AG09319 (cell line): ENCODE measurements at regions not wholly inside any gene's neighbourhood (a gene's known extent, or its start where the extent isn't known, plus 50 kb on each side); places are given as distances from the start of the nearest gene placed in this dataset.

Source experiments
- DNase-seq: peaks from one replicate; pipeline ENCODE4 v3.0.0-alpha.2; 2010; ENCODE audit warnings: low read depth; ENCODE audit errors: extremely low read depth
- TF ChIP-seq, protein P1 (sequence below): IDR thresholded peaks from 2 replicates; pipeline ENCODE4 v1.5.1; 2011; ENCODE audit warnings: low read depth, mild to moderate bottlenecking, inconsistent platforms, low read length, moderate library complexity

DNA sequence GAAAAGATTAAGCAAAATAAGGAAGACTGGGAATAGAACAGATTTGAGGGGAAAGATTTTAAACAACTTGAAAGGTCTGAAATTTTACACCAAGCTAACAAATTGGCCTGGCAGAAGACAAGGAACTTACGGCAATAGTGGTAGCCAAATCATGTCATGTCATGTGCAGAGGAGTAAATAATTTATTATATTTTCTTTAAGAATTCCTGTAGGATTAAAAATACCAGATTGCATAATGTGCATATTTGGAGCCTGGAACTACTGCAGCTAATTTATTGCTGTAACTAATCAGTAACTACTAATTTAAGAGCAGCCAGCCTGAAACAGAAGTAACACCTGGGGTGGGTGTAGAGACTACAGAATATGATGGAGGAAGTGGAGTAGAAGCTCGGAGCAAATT is 334.3 kb downstream of the TGFB2 start:
- DNase-seq = no peak
- TF ChIP-seq, protein P1, sequence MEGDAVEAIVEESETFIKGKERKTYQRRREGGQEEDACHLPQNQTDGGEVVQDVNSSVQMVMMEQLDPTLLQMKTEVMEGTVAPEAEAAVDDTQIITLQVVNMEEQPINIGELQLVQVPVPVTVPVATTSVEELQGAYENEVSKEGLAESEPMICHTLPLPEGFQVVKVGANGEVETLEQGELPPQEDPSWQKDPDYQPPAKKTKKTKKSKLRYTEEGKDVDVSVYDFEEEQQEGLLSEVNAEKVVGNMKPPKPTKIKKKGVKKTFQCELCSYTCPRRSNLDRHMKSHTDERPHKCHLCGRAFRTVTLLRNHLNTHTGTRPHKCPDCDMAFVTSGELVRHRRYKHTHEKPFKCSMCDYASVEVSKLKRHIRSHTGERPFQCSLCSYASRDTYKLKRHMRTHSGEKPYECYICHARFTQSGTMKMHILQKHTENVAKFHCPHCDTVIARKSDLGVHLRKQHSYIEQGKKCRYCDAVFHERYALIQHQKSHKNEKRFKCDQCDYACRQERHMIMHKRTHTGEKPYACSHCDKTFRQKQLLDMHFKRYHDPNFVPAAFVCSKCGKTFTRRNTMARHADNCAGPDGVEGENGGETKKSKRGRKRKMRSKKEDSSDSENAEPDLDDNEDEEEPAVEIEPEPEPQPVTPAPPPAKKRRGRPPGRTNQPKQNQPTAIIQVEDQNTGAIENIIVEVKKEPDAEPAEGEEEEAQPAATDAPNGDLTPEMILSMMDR = no peak

DNA sequence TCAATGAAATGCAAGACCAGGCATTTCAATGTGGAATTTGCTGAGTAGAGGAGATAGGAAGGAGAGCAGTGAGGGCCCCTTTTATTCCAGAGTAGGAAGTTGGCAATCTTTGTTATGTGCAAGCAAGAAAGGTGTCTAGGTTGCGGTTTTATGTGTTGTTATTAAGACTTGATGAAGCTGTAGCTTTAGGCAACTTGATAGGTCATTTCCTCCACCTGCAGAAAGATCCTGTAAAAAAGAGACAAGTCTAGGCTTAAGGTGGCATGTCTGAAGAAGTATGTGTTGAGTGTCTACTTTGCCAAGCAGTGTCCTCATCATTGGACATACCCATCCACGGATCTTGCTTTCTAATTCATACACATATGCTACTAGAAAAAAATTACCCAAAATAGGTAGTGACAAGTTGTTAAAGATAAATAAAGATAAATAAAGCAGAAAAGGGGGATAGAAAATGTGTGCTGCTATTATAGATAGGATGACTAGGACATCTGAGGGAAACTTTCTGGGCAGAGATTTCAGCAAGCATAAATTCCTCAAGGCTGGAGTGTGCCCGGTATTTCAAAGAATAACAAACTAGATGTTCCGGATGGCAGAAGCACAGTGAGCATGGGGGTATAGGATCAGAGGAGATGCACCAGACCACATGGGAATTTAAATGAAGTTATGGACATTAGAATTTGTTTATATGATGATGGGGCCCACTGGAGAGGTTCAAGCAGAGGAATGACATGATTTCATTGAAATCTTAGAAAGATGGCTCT is 335.0 kb downstream of the TGFB2 start:
- TF ChIP-seq, protein P1 = no peak
- no peak for DNase-seq

DNA sequence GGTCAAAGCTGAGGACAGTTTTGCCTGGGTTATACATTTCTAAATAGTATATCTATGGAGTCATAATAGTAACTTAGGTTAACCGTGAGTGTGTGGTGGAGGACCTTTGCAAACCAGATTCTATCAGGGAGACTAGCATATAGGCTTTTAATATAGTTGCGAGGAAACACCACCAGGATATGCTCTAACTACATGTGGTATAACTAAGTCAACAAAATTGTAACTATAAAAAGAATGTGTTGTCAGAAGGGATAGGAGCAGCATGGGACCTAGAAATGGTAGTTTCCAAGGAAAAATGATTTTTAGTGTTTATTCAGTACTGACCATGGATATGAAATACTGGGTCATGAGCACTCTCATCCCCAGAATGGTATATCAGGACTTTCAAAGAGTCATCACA is 338.1 kb downstream of the TGFB2 start:
- TF ChIP-seq, protein P1 = no peak; the same call in none of the 2 replicates
- no peak for DNase-seq

DNA sequence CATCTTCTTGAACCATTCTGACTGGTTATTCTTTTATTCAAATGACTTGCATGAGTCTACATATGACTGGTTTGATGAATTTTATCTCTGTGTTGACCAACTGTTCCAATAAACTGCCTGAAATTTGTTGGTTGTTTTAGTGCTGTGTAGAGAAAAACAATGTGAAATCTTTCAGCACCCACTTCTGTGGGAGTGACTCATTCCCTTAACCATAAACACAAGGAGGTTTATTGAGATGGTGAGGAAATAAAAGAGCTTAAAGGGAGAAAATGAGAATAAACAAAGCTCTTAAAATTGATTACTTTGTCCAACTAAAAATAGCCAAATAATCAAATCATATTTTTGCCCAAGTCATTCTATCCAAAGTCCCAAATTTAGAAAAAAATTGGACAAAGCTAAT is 341.1 kb downstream of the TGFB2 start:
- DNase-seq = peak; percentile 48
- TF ChIP-seq, protein P1 = no peak

DNA sequence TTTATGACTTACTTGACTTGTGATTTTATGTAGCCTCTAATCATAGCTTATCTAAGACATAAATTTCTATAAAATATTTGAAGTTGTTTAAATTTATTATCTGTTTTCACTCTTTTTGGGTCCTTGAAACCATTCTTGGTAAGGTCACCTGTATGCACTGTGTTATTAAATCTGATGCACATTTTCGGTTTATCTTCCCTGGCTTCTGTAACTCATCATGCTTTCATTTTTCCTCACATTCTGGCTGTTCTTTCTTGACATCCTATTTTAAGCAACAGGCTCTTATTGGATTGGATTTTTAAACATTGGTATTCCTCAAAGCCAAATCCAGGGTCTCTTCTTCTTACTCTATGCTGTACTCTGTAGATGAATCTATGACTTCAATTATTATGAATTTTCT is 341.6 kb downstream of the TGFB2 start:
- TF ChIP-seq, protein P1 = no peak
- DNase-seq = no peak

DNA sequence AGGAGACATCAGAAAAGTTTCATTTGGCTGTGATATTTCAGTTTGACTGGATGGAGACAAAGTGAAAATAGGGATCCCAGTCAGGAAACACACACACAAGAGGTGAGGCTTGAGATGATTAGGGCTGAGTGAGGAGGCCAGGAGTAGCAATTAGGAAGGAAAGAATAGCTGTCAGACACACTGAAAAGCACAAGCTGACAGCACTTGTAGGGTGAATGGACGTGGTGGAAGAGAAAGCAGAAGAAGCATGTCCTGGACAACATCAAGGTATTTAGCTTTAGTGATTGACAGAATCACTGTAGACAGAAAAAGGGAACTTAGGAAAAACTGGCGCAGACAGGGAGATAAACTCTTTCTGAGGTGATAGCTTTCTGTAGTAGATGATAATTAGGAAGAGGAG is 347.7 kb downstream of the TGFB2 start:
- TF ChIP-seq, protein P1 = no peak
- DNase-seq = no peak

DNA sequence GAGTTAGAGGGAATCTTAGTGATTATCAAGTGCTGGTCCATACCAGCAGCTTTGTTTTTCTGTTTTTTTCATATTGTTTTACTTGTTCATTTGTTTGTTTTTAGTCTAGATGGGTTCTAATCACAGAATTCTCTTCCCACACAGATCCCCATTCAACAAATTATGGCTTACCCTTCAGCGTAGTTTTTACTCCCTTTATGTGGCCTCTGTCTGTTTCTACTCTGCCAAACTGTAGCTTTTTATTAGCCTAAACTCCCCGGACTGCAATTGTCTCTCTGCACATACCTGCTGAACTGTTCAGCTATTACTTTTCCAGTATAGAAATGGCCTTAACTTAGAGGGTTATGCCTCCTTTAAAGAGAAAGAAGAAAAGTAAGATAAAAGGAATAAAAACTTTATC is 348.5 kb downstream of the TGFB2 start:
- no peak for DNase-seq
- TF ChIP-seq, protein P1 = no peak
